ENCODE measurements at regions not wholly inside any gene's neighbourhood (a gene's known extent, or its start where the extent isn't known, plus 50 kb on each side); places are given as distances from the start of the nearest gene placed in this dataset.
"Not testable (repeated sequence)": the region's sequence is repeated elsewhere in the genome, so short reads cannot be mapped to it uniquely, and the experiment has no call there.

DNA sequence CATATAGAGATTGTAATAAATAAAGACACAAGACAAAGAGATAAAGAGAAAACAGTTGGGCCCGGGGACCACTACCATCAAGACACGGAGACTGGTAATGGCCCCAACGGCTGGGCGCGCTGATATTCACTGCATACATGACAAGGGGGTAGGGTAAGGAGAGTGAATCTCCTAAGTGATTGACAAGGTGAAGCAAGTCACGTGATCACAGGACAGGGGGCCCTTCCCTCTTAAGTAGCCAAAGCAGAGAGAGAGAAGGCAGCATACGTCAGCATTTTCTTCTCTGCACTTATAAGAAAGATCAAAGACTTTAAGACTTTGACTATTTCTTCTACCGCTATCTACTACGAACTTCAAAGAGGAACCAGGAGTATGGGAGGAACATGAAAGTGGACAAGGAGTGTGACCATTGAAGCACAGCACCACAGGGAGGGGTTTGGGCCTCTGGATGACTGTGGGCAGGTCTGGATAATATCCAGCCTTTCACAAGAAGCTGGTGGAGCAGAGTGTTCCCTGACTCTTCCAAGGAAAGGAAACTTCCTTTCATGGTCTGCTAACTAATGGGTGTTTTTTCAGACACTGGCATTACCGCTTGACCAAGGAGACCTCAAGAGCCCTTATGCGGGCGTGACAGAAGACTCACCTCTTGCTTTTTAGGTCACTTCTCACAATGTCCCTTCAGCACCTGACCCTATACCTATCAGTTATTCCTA lies 75.6 kb downstream of the MRPL39 start:
- not testable (repeated sequence) for DNase-seq (ENCODE audit: low read depth in 4 of 4, low spot score in 3 of 4)

DNA sequence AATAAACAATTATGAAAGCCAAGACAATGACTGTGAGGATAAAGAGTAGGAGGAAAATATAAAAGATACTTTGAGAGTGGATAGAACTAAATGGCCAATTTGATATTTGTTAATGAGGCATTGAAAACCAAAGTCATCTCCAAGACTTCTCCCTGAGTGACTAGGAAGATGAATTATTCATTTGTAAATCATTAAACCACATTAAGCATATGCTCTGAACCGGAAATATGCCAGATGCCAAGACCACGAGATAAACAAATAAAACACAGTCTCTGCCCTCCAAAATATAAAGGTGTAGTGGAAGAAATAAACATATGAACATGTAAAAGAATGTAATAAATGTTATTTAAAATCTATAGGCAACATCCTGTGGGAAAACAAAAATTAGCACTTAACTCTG lies 78.8 kb downstream of the MRPL39 start:
- DNase-seq (ENCODE audit: low read depth in 4 of 4, low spot score in 3 of 4), result no peak

DNA sequence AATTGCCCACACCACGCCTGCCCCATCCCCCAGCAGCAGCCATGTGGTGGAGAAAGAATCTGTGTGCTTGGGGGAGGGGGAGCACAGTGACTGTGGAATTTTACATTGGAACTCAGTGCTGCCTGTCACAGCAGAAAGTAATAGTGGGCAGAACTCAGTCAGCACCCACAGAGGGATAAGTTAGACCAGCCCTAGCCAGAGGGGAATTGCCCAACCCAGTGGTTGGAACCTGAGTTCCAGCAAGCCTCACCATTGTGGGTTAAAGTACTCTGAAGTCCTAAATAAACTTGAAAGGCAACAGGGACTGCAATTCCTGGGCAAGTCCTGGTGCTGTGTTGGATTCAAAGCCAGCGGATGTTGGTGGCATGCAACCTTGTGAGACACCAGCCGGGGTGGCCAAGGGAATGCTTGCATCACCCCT lies 88.8 kb downstream of the MRPL39 start:
- no peak for DNase-seq (ENCODE audit: low read depth in 4 of 4, low spot score in 3 of 4)

DNA sequence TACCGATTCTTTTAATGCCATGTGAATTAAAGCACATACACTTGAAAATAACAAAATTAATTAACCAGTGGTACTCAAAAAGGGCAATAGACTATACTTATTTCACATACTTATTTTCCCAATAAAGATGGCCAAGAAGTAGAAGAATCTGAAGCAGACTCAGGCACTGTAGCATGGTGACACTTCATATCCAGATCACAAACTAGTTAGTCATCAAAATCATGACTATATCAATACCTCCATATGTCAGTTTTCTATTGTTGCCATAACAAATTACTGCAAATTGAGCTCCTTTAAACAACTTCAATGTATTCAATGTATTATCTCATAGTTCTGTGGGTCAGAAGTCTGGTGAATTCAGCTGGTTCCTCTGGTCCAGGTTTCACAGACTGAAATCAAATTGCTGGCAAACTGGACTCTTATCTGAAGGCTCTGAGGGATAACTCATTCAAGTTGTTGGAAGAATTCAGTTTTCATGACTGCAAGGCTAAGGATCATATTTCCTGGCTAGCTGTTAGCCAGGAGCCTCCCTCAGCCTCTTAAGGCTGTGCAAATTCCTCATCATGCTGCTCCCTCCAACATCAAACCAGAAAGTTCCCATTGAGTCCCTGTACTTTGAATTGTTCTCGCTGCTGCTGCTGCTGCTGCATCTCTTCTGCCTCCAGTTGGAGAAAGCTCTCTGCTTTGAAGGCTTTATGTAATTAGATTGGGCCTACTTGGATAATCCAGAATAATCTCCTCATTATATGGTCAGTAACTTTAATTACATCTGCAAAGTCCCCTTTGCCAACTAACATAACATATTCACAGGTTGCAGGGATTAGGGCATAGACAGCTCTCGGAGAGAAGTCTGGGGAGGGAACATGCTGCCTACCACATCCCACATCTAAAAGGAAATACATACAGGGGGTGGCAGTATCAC lies 91.5 kb downstream of the MRPL39 start:
- no peak for DNase-seq (ENCODE audit: low read depth in 4 of 4, low spot score in 3 of 4)

DNA sequence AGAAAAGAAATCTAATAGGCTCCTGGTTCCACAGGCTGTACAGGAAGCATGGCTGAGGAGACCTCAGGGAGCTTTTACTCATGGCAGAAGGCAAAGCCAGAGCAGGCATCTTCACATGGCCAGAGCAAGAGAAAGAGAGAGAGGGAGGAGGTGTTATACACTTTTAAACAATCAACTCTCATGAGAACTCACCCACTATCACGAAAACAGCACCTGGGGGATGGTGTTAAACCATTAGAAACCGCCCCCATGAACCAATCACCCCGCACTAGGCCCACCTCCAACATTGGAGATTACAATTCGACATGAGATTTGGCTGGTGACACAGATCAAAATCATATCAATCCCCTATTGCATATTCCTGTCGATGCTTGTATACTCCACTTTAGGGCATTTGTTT lies 93.5 kb downstream of the MRPL39 start:
- DNase-seq (ENCODE audit: low read depth in 4 of 4, low spot score in 3 of 4), result no peak

DNA sequence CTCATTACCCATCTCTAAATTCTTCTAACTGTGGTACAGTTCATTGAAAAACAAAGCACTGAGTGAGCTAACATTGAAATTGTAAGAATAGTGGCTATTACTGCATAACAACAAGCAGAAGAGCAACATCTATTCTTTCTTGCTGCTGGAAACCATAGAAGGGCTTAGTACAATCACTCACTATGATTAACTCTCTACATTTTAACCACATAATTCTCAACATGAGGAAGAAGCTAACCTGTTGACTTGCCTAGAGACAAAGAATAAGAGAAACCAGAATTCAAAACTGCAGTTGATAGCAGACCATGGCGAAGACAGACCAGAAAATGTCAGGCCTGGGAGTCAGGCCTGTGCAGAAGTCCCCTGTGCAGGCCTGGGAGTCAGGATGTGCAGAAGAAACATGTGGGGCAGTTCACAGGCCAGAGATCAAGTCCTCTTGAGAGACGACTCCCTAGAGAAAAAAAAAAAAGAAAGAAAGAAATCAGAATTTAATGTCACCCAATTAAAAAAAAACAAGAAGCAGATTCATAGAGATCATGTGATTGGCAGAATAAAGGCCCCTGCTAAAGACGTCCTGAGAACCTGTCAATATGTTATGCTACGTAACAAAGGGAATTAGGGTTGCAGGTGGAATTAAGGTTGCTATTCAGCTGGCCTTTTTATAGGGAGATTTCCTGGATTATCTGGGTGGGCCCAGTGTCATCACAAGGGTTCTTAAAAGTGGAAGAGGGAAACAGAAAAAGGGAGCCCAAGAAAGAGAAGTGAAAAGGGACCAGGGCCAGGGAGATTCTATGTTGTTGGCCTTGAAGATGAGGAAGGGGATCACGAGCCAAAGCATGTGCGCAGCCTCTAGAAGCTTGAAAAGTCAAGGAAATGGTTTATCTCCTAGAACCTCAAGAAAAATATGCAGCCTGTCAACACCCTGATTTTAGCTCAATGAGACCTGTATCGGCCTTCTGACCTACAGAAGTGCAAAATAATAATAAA lies 94.9 kb downstream of the MRPL39 start:
- no peak for DNase-seq (ENCODE audit: low read depth in 4 of 4, low spot score in 3 of 4)

DNA sequence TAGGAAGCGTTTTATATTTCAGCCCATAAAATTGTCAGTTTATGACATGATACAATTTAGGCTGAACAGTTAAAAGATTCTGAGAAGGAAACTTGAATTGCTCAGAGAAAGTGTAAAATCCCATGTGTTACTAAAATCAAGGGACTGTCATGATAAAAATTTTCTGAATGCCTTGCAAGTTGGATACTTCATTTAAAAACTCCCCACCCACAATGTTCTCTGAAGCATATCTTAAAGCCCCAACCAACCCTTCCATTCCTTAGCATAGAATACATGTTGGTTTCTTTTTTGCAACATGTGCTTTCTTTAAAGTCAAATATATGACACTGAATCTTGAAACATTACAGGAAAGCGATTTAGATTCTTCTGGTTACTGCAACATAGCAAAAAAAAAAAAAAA lies 97.4 kb downstream of the MRPL39 start:
- DNase-seq (ENCODE audit: low read depth in 4 of 4, low spot score in 3 of 4), result no peak

DNA sequence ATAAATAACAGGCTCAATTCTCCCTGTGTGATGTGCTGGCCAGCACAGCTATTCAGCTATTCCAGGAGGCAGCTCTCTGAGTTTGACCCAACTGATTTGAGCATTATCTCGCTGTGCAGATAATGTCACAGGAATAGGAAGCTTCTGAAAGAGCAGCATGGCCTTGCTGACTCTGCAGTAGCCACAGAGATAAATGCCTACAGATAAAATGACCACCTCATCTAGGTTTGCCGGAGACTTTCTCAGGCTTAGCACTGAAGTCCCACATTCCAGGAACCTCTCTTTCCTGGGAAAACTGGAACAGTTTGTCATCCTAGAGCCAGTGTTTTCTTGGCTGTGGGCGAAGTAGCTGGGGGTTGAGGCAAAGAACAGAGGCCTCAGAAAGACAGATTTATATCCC lies 98.9 kb downstream of the MRPL39 start:
- DNase-seq (ENCODE audit: low read depth in 4 of 4, low spot score in 3 of 4), result no peak

DNA sequence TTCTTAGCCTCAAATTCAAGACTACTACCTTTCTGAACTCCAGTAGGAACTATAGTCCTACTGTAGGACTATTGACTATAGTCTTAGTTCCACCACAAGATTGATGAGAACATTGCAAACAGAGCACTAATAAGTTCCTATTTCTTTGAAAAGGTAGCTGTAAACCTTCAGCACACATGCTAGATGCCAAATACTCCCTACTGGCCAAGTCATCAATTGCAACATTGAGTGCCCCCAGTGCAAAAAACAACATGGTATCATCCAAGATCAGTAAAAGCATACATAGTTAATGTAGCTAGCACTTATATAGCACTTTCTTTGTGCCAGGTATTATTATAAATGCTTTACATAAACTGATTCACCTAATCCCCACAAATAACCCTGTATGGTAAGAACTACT lies 99.8 kb downstream of the MRPL39 start:
- no peak for DNase-seq (ENCODE audit: low read depth in 4 of 4, low spot score in 3 of 4)

DNA sequence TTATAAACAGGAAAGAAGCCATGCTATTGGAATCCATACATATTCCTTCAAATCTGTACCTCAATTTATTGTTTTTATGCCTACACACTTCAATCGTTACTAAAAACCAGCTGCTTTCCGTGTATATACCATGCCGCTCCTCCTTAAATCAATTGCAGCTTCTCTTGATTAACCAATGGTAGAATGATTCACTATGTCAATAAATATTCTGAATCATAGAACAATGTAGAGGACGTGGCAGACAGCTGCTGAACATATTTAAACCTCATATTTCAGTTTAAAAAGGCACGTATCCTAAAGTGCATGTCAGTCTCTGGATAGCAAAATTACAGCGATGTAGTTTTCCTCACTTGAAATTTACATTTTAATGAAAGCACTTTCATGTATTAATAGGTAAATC lies 100.4 kb downstream of the MRPL39 start:
- DNase-seq (ENCODE audit: low read depth in 4 of 4, low spot score in 3 of 4), result no peak

DNA sequence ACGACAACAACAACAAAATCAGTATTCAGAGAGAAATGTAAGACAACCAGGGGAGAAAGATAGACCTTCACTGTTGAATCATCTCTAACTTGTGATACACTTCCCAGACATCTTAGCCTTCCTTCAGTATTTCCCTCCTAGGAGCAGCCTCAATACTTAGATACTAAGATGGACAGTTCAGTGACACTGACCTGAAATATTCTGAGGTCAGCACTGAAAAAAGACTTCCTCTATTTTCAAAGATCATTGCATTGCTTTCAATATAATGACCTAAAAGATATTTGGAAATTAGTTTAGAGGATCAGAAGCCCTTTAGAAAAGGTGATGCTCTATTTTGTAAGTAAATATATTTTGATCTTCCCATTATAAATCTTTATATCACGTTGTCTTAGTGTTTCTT lies 101.0 kb downstream of the MRPL39 start:
- no peak for DNase-seq (ENCODE audit: low read depth in 4 of 4, low spot score in 3 of 4)

DNA sequence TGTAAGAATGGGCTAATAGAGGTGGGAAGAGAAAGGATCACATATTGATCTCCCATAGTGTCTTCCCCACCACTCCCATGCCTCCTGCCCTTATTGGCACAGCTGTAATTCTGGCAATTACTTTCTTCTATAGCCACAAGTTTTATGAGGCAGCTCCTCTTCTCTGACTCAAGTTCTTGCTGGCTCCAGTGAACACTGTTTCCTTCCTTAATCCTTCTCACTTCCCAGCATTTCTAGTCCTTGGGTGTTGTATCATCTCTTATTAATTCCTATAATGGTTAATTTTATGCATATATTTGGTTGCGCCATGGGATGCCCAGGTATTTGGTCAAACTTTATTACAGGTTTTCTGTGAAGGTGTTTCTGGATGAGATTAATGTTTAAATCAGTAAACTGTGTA lies 103.3 kb downstream of the MRPL39 start:
- no peak for DNase-seq (ENCODE audit: low read depth in 4 of 4, low spot score in 3 of 4)

DNA sequence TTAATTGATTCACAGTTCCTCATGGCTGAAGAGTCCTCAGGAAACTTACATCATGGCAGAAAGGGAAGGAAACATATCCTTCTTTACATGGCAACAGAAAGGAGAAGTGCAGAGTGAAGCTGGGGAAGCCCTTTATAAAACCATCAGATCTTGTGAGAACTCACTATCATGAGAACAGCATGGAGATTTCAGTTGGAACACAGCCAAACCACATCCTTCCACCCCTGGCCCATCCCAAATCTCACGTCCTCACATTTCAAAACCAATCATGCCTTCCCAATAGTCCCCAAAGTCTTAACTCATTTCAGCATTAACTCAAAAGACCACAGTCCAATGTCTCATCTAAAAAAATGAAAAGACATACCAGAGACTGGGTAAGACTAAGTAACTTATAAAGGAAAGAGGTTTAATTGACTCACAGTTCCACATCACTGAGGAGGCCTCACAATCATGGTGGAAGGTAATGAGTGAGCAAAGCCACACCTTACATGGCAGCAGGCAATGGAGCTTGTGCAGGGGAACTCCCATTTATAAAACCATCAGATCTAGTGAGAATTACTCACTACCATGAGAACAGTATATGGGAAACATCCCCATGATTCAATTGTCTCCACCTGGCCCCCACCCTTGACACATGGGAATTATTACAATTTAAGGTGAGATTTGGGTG lies 105.2 kb downstream of the MRPL39 start:
- DNase-seq (ENCODE audit: low read depth in 4 of 4, low spot score in 3 of 4), result no peak

DNA sequence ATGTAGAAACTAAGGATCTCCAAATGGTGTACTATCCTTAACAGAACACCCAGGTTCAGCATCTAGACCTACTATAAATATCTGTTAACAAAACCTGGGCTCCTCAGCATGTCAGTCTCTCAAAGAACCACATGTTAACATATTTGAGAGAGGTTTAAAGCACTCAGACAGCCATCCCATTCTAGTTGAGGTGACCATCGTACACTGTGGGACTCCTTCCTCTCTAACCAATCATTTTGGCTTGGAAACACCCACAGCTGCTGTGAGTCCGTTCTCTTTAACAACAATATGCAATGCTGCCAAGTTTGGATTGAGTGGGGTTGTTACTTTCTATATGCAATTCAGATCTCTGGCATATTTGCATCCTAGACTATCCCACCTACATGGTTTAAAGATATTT lies 105.8 kb downstream of the MRPL39 start:
- no peak for DNase-seq (ENCODE audit: low read depth in 4 of 4, low spot score in 3 of 4)

DNA sequence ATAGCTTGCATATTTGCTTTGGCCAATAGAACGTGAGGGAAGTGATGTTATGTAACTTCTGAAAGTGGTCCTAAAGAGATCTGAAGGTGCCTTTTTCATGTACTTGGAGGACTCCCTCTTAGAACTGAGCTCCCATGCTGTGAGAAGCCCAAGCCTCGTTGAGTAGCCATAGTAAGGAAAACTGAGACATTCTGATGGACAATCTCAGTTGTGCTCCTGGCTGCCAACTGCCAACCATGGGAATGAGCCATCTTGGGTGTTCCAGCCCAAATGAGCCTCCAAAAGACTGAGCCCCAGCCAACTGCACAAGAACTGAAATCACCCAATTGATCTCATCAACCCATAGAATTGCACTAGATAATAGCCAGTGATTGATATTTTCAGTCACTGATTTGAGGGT lies 106.7 kb downstream of the MRPL39 start:
- no peak for DNase-seq (ENCODE audit: low read depth in 4 of 4, low spot score in 3 of 4)

DNA sequence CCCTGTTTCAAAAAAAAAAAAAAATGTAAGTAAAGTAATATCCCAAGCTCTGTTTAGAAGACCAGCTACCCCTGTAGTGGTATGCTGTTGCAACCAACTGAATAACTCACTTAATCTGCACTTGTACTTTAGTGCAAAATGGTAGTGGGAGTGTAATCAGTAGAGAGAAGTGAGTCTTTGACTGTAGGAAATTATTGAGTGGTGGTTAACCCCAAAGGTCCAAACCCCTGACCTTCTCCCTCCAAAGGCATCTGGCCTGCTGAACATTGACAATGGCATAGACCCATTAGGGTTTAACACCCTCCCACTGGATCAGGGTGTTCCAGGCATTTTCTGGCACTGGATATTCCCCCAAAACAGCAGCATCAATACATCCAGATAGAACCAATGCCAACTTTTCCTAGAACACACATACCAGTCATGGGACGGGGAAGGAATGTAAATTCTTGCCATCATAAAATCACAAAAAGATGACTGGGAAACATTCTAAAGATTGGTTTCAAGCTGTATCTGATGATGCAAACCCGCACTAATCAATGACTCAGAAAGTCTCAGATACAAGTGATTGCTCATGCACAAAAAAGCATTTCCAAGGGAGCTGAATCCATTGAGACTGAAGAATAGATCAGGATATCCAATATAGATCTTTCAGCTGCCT lies 110.3 kb downstream of the MRPL39 start:
- no peak for DNase-seq (ENCODE audit: low read depth in 4 of 4, low spot score in 3 of 4)

DNA sequence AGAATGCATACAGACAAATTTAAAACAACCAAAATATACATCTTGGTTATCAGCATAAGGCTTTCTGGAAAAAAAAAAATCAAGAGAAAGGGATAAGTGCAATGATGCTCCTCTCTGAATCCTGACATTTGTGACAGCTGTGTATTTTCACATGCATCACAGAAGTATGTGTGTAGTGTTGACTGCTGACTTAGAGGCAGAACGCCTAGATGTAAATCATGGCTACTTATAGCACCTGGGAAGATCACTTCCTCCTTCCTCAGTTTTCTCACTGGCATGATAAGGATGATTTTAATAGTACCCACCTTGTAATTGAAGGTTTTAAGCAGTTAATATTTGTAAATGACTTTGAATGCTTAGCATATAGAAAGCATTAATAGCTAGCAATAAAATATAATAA lies 112.5 kb downstream of the MRPL39 start:
- no peak for DNase-seq (ENCODE audit: low read depth in 4 of 4, low spot score in 3 of 4)

DNA sequence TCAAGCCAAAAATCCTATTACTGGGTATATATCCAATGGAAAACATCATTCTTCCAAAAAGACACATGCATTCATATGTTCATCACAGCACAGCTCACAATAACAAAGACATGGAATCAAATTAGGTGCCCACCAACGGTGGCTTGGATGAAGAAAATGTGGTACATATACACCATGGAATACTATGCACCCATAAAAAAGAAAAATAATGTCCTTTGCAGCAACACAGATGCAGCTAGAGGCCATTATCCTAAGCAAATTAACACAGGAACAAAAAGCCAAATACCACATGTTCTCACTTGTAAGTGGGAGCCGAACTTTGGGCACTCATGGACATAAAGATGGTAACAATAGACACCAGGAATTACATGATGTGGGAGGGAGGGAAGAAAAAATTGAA lies 113.6 kb downstream of the MRPL39 start:
- DNase-seq (ENCODE audit: low read depth in 4 of 4, low spot score in 3 of 4), result no peak

DNA sequence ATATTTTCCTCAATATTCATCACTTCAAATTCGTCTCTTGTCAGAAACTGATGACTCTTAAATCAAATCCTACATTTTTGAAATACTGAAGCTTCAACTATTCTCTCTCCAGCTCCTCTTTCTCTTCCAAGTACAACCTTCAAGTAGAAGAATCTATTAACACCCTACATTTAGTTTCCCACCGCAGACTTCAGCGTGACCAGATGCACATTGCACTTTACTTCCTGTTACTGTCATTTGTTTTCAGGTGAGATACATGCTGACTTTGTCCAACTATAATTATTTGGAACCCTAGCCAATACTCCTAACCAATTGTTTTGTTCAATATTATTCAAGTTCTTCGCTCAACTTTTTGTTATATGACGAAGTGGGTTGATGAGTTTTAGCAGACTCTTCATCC lies 116.0 kb downstream of the MRPL39 start:
- no peak for DNase-seq (ENCODE audit: low read depth in 4 of 4, low spot score in 3 of 4)

DNA sequence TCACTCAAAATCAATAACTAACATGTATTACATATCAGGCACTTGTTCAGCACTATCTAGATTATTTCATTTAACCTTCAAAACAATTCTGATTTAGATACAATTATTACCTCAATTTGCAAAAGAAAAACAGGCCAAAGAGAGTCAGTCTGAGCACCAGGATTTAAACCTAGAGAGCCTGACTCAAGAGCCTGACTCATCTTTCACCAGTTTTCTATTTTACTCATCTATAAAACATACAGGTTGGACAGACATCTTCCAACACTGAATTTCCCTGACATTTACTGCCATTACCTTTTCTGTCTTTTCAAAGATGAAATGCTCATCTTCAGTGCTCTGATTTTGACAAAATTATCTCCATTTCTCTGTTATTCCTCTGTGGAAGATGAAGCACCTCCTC lies 116.5 kb downstream of the MRPL39 start:
- DNase-seq (ENCODE audit: low read depth in 4 of 4, low spot score in 3 of 4), result no peak
